IMR-90 (cell line): ENCODE measurements at regions not wholly inside any gene's neighbourhood (a gene's known extent, or its start where the extent isn't known, plus 50 kb on each side); places are given as distances from the start of the nearest gene placed in this dataset.

Source experiments
- ATAC-seq: fragments of 200-7000 bp; cut with Tn5 transposase; 2 replicates; pipeline ENCODE4 v1.9.1; 2020; ENCODE audit warnings: low read depth, mild to moderate bottlenecking, moderate library complexity
- BruUV-seq: library from RNA; stranded (reverse); fragments of 400-500 nt; replicated peaks from 2 replicates; lab custom pipeline; 2021; lab: Mats Ljungman, UMichigan
- CTCF ChIA-PET: fragments of 300-600 bp; formaldehyde crosslinking; extraction: SDS; loops from one replicate; lab custom pipeline; 2021; ENCODE audit warnings: antibody characterized with exemption; lab: Yijun Ruan, JAX
- POLR2A ChIA-PET: fragments of 300-600 bp; sonication (Branson Sonifier 250); formaldehyde crosslinking; loops from one replicate; lab custom pipeline; 2022; ENCODE audit warnings: antibody characterized with exemption; ENCODE audit not compliant: unreplicated experiment; lab: Charles Lee
- DNase-seq: peaks from one replicate; pipeline ENCODE4 v3.0.0; 2013
- H2AFZ ChIP-seq: replicated peaks from 2 replicates; pipeline ENCODE3; 2013; ENCODE audit warnings: low read length, mild to moderate bottlenecking; ENCODE audit not compliant: poor library complexity
- H2AK5ac ChIP-seq: 2 replicates; pipeline ENCODE4 v1.6.1; 2013; ENCODE audit warnings: low read depth, low read length, inconsistent platforms
- H2AK9ac ChIP-seq: replicated peaks from 2 replicates; pipeline ENCODE3; 2013; ENCODE audit warnings: mild to moderate bottlenecking, low read depth, low read length, moderate library complexity; ENCODE audit not compliant: poor library complexity
- H2BK120ac ChIP-seq: 2 replicates; pipeline ENCODE4 v1.6.1; 2013; ENCODE audit warnings: low read depth, low read length, inconsistent platforms
- H2BK15ac ChIP-seq: 3 replicates; pipeline ENCODE4 v1.6.1; 2013; ENCODE audit warnings: low read depth, low read length, inconsistent platforms
- H2BK20ac ChIP-seq: 2 replicates; pipeline ENCODE4 v1.6.1; 2013; ENCODE audit warnings: low read depth, mild to moderate bottlenecking, inconsistent platforms, low read length, moderate library complexity
- H2BK5ac ChIP-seq: 2 replicates; pipeline ENCODE4 v1.6.1; 2013; ENCODE audit warnings: mild to moderate bottlenecking, low read depth, low read length, inconsistent platforms; ENCODE audit not compliant: poor library complexity, severe bottlenecking
- H3K14ac ChIP-seq: replicated peaks from 2 replicates; pipeline ENCODE4 v1.6.1; 2013; ENCODE audit warnings: low read depth, low read length, inconsistent platforms
- H3K18ac ChIP-seq: 2 replicates; pipeline ENCODE4 v1.6.1; 2013; ENCODE audit warnings: low read depth, low read length, control low read depth
- H3K23ac ChIP-seq: 2 replicates; pipeline ENCODE4 v1.6.1; 2013; ENCODE audit warnings: low read depth, low read length, inconsistent platforms
- H3K27ac ChIP-seq: 2 replicates; pipeline ENCODE4 v1.5.1; 2013; ENCODE audit warnings: mild to moderate bottlenecking, control low read depth, low read length; ENCODE audit not compliant: insufficient read depth
- H3K27me3 ChIP-seq: 2 replicates; pipeline ENCODE4 v1.6.1; 2013; ENCODE audit warnings: low read length; ENCODE audit not compliant: control insufficient read depth, insufficient read depth
- H3K36me3 ChIP-seq: 2 replicates; pipeline ENCODE4 v1.6.1; 2013; ENCODE audit warnings: low read length, mixed read lengths; ENCODE audit not compliant: control insufficient read depth, insufficient read depth
- H3K4ac ChIP-seq: 2 replicates; pipeline ENCODE4 v1.6.1; 2013; ENCODE audit warnings: low read depth, low read length, inconsistent platforms
- H3K4me1 ChIP-seq: 2 replicates; pipeline ENCODE4 v1.6.1; 2013; ENCODE audit warnings: low read length, mixed read lengths; ENCODE audit not compliant: control insufficient read depth, insufficient read depth
- H3K4me2 ChIP-seq: 2 replicates; pipeline ENCODE4 v1.6.1; 2013; ENCODE audit warnings: low read depth, mild to moderate bottlenecking, control low read depth, low read length, moderate library complexity
- H3K4me3 ChIP-seq: 2 replicates; pipeline ENCODE4 v1.5.1; 2013; ENCODE audit warnings: low read depth, mild to moderate bottlenecking, control low read depth, low read length, moderate library complexity; ENCODE audit not compliant: insufficient read depth
- H3K56ac ChIP-seq: 2 replicates; pipeline ENCODE4 v1.6.1; 2013; ENCODE audit warnings: low read length, inconsistent platforms; ENCODE audit not compliant: insufficient read depth; ENCODE audit errors: extremely low read depth
- H3K79me1 ChIP-seq, 2 experiments: 2 replicates each; pipeline ENCODE4 v1.6.1; 2013; ENCODE audit warnings: low read length in 2 of 2, inconsistent platforms in 1 of 2, low read depth in 1 of 2
- H3K9ac ChIP-seq: 2 replicates; pipeline ENCODE4 v1.6.1; 2013; ENCODE audit warnings: low read depth, low read length, control low read depth
- H3K9me1 ChIP-seq: 2 replicates; pipeline ENCODE4 v1.6.1; 2013; ENCODE audit warnings: low read length, inconsistent platforms; ENCODE audit not compliant: insufficient read depth
- H3K9me3 ChIP-seq: 2 replicates; pipeline ENCODE4 v1.6.1; 2013; ENCODE audit warnings: low read length; ENCODE audit not compliant: control insufficient read depth, insufficient read depth
- H4K20me1 ChIP-seq: 2 replicates; pipeline ENCODE4 v1.6.1; 2013; ENCODE audit warnings: low read length, inconsistent platforms; ENCODE audit not compliant: insufficient read depth
- H4K5ac ChIP-seq: 2 replicates; pipeline ENCODE4 v1.6.1; 2013; ENCODE audit warnings: mild to moderate bottlenecking, low read depth, low read length, control low read depth
- H4K8ac ChIP-seq, 2 experiments: 2 replicates each; pipeline ENCODE4 v1.6.1; 2013; ENCODE audit warnings: low read depth in 2 of 2, low read length in 2 of 2, control low read depth in 1 of 2, inconsistent platforms in 1 of 2
- H4K91ac ChIP-seq: 2 replicates; pipeline ENCODE4 v1.6.1; 2013; ENCODE audit warnings: low read depth, low read length, inconsistent platforms; ENCODE audit not compliant: insufficient read depth
- BHLHE40 ChIP-seq: fragments of 150-350 bp; IDR thresholded peaks from 2 replicates; pipeline ENCODE4 v1.6.1; 2016; ENCODE audit warnings: mild to moderate bottlenecking, low read depth, low read length
- CEBPB ChIP-seq: IDR thresholded peaks from 2 replicates; pipeline ENCODE4 v1.6.1; 2012; ENCODE audit warnings: low read depth, low read length, improper control_type of control experiment
- CHD1 ChIP-seq: IDR thresholded peaks from 2 replicates; pipeline ENCODE4 v1.6.1; 2012; ENCODE audit warnings: low read depth, low read length, improper control_type of control experiment
- FOS ChIP-seq: fragments of 150-350 bp; IDR thresholded peaks from 2 replicates; pipeline ENCODE4 v1.6.1; 2016; ENCODE audit warnings: low read depth, low read length
- MAFK ChIP-seq: IDR thresholded peaks from 2 replicates; pipeline ENCODE4 v1.6.1; 2012; ENCODE audit warnings: low read depth, low read length, improper control_type of control experiment
- MAZ ChIP-seq: IDR thresholded peaks from 2 replicates; pipeline ENCODE4 v1.6.1; 2012; ENCODE audit warnings: low read depth, mild to moderate bottlenecking, low read length, improper control_type of control experiment, moderate library complexity, borderline replicate concordance
- MXI1 ChIP-seq: IDR thresholded peaks from 2 replicates; pipeline ENCODE4 v1.6.1; 2012; ENCODE audit warnings: low read depth, mild to moderate bottlenecking, low read length, moderate library complexity, borderline replicate concordance
- NFE2L2 ChIP-seq: fragments of 150-350 bp; IDR thresholded peaks from 2 replicates; pipeline ENCODE4 v1.6.1; 2016; ENCODE audit warnings: low read depth, mild to moderate bottlenecking, low read length
- POLR2A ChIP-seq: IDR thresholded peaks from 2 replicates; pipeline ENCODE4 v1.6.1; 2012; ENCODE audit warnings: mild to moderate bottlenecking, low read depth, low read length
- RAD21 ChIP-seq: IDR thresholded peaks from 2 replicates; pipeline ENCODE4 v1.6.1; 2012; ENCODE audit warnings: low read length, improper control_type of control experiment
- RCOR1 ChIP-seq: IDR thresholded peaks from 2 replicates; pipeline ENCODE4 v1.6.1; 2012; ENCODE audit warnings: mild to moderate bottlenecking, low read length, improper control_type of control experiment; ENCODE audit not compliant: insufficient replicate concordance
- RFX5 ChIP-seq: IDR thresholded peaks from 2 replicates; pipeline ENCODE4 v1.8.0; 2012; ENCODE audit warnings: low read depth, mild to moderate bottlenecking, low read length, moderate library complexity
- SMC3 ChIP-seq: fragments of 150-350 bp; IDR thresholded peaks from 2 replicates; pipeline ENCODE4 v1.6.1; 2016; ENCODE audit warnings: low read depth, mild to moderate bottlenecking, antibody characterized with exemption, low read length, moderate library complexity
- WGBS, 2 experiments: methylation state at CpG; one replicate each; pipeline versions ENCODE4 v1.1.5 to v1.1.7; 2013; ENCODE audit warnings: missing lambda C conversion rate in 2 of 2; ENCODE audit not compliant: insufficient read length in 1 of 2; ENCODE audit errors: extremely low coverage in 2 of 2; 5-methylcytosine and 5-hydroxymethylcytosine counted together
- dilution Hi-C: fragments of 300-500 bp; cut with HindIII; formaldehyde crosslinking; loops from one replicate; pipeline ENCODE4 v1.14.3; 2018; ENCODE audit warnings: low sequenced_read_pairs; ENCODE audit not compliant: unreplicated experiment
- in situ Hi-C: fragments of 300-500 bp; cut with MboI; formaldehyde crosslinking; loops from 3 replicates; pipeline ENCODE4 v1.14.3; 2019; ENCODE audit warnings: low sequenced_read_pairs, inconsistent platforms, mixed read lengths
- intact Hi-C: fragments of 100-400 bp; cut with micrococcal nuclease; formaldehyde crosslinking; loops from 2 replicates; pipeline ENCODE4 v1.10.0; 2022
- TF ChIP-seq, protein P1 (sequence below): fragments of 150-350 bp; IDR thresholded peaks from 2 replicates; pipeline ENCODE4 v1.6.1; 2017; ENCODE audit warnings: mild to moderate bottlenecking, antibody characterized with exemption, low read length, low read depth
- TF ChIP-seq, protein P2 (sequence below): conservative IDR thresholded peaks from 2 replicates; pipeline ENCODE4 v1.5.1; 2012; ENCODE audit warnings: mild to moderate bottlenecking, low read depth, low read length, improper control_type of control experiment
- TF ChIP-seq, protein P3 (sequence below): fragments of 150-350 bp; IDR thresholded peaks from 2 replicates; pipeline ENCODE4 v1.6.1; 2016; ENCODE audit warnings: low read depth, mild to moderate bottlenecking, low read length, moderate library complexity, borderline replicate concordance

DNA sequence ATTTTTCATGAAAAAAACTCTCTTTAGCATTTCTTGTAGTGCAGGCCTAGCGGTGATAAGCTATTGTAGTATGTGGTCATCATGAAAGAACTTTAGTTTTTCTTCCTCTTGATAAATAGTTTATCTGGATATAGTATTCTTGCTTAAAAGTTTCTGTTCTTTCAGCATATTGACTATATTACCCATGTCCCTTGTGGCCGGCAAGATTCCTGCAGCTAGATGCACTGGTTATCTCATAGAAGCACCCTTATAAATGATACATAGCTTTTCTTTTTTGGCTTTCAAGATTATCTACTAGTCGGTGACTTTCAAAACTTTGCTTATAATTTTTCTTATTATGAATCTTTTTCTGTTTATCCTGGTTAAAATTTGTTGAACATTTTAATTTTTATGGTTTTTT, 234.8 kb downstream of the ALG10 start:
- no peak overlapping the region for H3K23ac ChIP-seq
- dilution Hi-C loops (no loop called here), in situ Hi-C loops (no loop called here), intact Hi-C loops (no loop called here)
- H3K9me1 ChIP-seq = no peaks in the 10 kb centered on the region
- H3K79me1 ChIP-seq = no peaks in the 10 kb centered on the region
- H2BK5ac ChIP-seq = no peak overlapping the region
- H4K20me1 ChIP-seq = no peaks in the 10 kb centered on the region
- no peak overlapping the region for H2BK15ac ChIP-seq
- ChIA-PET POLR2A (no interaction called here), CTCF (no interaction called here)
- H3K9me3 ChIP-seq = peaks cover 5% of the 10 kb centered on the region; the same call in 1 of the 2 replicates
- no peak overlapping the region for H3K56ac ChIP-seq
- no peaks in the 10 kb centered on the region for H3K36me3 ChIP-seq
- H3K9ac ChIP-seq = no peak overlapping the region
- no peak overlapping the region for H2AK5ac ChIP-seq
- no peak overlapping the region for H3K4me3 ChIP-seq
- no peaks in the 10 kb centered on the region for H3K4me1 ChIP-seq
- H3K4me2 ChIP-seq = no peak overlapping the region
- no peak overlapping the region for H3K4ac ChIP-seq
- H3K27ac ChIP-seq = no peak overlapping the region
- no peak overlapping the region for H2BK120ac ChIP-seq
- no peak overlapping the region for H4K5ac ChIP-seq
- H3K27me3 ChIP-seq = no peaks in the 10 kb centered on the region
- TF ChIP-seq BHLHE40 (no peak), NFE2L2 (no peak), MAZ (no peak), RAD21 (no peak), SMC3 (no peak), MAFK (no peak), POLR2A (no peak), RCOR1 (no peak), FOS (no peak), RFX5 (no peak), CEBPB (no peak), CHD1 (no peak), MXI1 (no peak)
- TF ChIP-seq, protein P1, sequence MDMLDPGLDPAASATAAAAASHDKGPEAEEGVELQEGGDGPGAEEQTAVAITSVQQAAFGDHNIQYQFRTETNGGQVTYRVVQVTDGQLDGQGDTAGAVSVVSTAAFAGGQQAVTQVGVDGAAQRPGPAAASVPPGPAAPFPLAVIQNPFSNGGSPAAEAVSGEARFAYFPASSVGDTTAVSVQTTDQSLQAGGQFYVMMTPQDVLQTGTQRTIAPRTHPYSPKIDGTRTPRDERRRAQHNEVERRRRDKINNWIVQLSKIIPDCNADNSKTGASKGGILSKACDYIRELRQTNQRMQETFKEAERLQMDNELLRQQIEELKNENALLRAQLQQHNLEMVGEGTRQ = no peak
- TF ChIP-seq, protein P2, sequence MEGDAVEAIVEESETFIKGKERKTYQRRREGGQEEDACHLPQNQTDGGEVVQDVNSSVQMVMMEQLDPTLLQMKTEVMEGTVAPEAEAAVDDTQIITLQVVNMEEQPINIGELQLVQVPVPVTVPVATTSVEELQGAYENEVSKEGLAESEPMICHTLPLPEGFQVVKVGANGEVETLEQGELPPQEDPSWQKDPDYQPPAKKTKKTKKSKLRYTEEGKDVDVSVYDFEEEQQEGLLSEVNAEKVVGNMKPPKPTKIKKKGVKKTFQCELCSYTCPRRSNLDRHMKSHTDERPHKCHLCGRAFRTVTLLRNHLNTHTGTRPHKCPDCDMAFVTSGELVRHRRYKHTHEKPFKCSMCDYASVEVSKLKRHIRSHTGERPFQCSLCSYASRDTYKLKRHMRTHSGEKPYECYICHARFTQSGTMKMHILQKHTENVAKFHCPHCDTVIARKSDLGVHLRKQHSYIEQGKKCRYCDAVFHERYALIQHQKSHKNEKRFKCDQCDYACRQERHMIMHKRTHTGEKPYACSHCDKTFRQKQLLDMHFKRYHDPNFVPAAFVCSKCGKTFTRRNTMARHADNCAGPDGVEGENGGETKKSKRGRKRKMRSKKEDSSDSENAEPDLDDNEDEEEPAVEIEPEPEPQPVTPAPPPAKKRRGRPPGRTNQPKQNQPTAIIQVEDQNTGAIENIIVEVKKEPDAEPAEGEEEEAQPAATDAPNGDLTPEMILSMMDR = no peak
- TF ChIP-seq, protein P3, sequence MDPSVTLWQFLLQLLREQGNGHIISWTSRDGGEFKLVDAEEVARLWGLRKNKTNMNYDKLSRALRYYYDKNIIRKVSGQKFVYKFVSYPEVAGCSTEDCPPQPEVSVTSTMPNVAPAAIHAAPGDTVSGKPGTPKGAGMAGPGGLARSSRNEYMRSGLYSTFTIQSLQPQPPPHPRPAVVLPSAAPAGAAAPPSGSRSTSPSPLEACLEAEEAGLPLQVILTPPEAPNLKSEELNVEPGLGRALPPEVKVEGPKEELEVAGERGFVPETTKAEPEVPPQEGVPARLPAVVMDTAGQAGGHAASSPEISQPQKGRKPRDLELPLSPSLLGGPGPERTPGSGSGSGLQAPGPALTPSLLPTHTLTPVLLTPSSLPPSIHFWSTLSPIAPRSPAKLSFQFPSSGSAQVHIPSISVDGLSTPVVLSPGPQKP = no peak
- no peak overlapping the region for H4K91ac ChIP-seq
- WGBS, 2 experiments = no CpG with 5 or more reads among the region's 3 CpGs
- no peak overlapping the region for H3K18ac ChIP-seq
- H2AK9ac ChIP-seq = no peak overlapping the region
- H2AFZ ChIP-seq = no peak overlapping the region
- no TSS peak for BruUV-seq
- H2BK20ac ChIP-seq = no peak overlapping the region
- ATAC-seq (no peak), DNase-seq (no peak)
- H3K14ac ChIP-seq = no peak overlapping the region
- no peak overlapping the region for H4K8ac ChIP-seq
